Stimulated activated naive CD8-positive, alpha-beta T cell treated with anti-CD3 and anti-CD28 coated beads, Interleukin-15, Interleukin-2, amounts not matched to agents 100 U/mL and 50 U/mL, for 24 hours (primary cell): ENCODE measurements at regions not wholly inside any gene's neighbourhood (a gene's known extent, or its start where the extent isn't known, plus 50 kb on each side); places are given as distances from the start of the nearest gene placed in this dataset.

Source experiments
- ATAC-seq: fragments of 150-1000 bp; cut with Tn5 transposase; one replicate; pipeline ENCODE4 v1.10.0; 2021
- DNase-seq: peaks from one replicate; pipeline ENCODE4 v3.0.0; 2021

- ATAC-seq (no peak), DNase-seq (no peak)
Measured at GRCh38 chr5:124231802-124232201, 514.6 kb downstream of the ZNF608 start.

GRCh38 chr5:124231230-124231629 lies 515.2 kb downstream of the ZNF608 start:
- DNase-seq, result no peak
- ATAC-seq, result no peak

- DNase-seq (no peak), ATAC-seq (no peak)
Measured at GRCh38 chr5:124230456-124230855, 516.0 kb downstream of the ZNF608 start.

- DNase-seq (no peak), ATAC-seq (no peak)
Measured at GRCh38 chr5:124229352-124229751, 517.1 kb downstream of the ZNF608 start.

- ATAC-seq, result no peak
Measured at GRCh38 chr5:124227914-124228313, 518.5 kb downstream of the ZNF608 start.

GRCh38 chr5:124220418-124220817 lies 526.0 kb downstream of the ZNF608 start:
- no peak for DNase-seq
- no peak for ATAC-seq

More at GRCh38 chr5:124227914-124228313, 518.5 kb downstream of the ZNF608 start:
- DNase-seq, result no peak

GRCh38 chr5:124212934-124213333 lies 533.5 kb downstream of the ZNF608 start:
- no peak for ATAC-seq
- DNase-seq, result no peak

- no peak for DNase-seq
- ATAC-seq, result no peak
Measured at GRCh38 chr5:124210111-124210910, 536.1 kb downstream of the ZNF608 start.

- ATAC-seq (no peak), DNase-seq (no peak)
Measured at GRCh38 chr5:124207118-124207517, 539.3 kb downstream of the ZNF608 start.

- DNase-seq (no peak), ATAC-seq (no peak)
Measured at GRCh38 chr5:124206540-124206939, 539.9 kb downstream of the ZNF608 start.

- DNase-seq (no peak), ATAC-seq (no peak)
Measured at GRCh38 chr5:124203303-124203702, 543.1 kb downstream of the ZNF608 start.

GRCh38 chr5:124200381-124200780 lies 546.1 kb downstream of the ZNF608 start:
- ATAC-seq, result no peak
- no peak for DNase-seq

- ATAC-seq, result no peak
- DNase-seq, result no peak
Measured at GRCh38 chr5:124199893-124200292, 546.5 kb downstream of the ZNF608 start.

- no peak for DNase-seq
- no peak for ATAC-seq
Measured at GRCh38 chr5:124195411-124195810, 551.0 kb downstream of the ZNF608 start.

GRCh38 chr5:124194282-124194681 lies 552.2 kb downstream of the ZNF608 start:
- DNase-seq (no peak), ATAC-seq (no peak)

GRCh38 chr5:124193371-124193789 lies 553.1 kb downstream of the ZNF608 start:
- DNase-seq, result no peak
- no peak for ATAC-seq

- DNase-seq, result no peak
- ATAC-seq, result no peak
Measured at GRCh38 chr5:124192716-124193115, 553.7 kb downstream of the ZNF608 start.

- DNase-seq, result no peak
- no peak for ATAC-seq
Measured at GRCh38 chr5:124185716-124186115, 560.7 kb downstream of the ZNF608 start.

- ATAC-seq (no peak), DNase-seq (no peak)
Measured at GRCh38 chr5:124182133-124182532, 564.3 kb downstream of the ZNF608 start.

- DNase-seq (no peak), ATAC-seq (no peak)
Measured at GRCh38 chr5:124180875-124181461, 565.5 kb downstream of the ZNF608 start.

GRCh38 chr5:124180299-124180874 lies 566.1 kb downstream of the ZNF608 start:
- DNase-seq (no peak), ATAC-seq (no peak)

GRCh38 chr5:124179819-124180218 lies 566.6 kb downstream of the ZNF608 start:
- ATAC-seq, result no peak

GRCh38 chr5:124178050-124178449 lies 568.4 kb downstream of the ZNF608 start:
- ATAC-seq, result no peak
- DNase-seq, result no peak

More at GRCh38 chr5:124179819-124180218, 566.6 kb downstream of the ZNF608 start:
- no peak for DNase-seq
